Liver (tissue), 3 donors: ENCODE measurements at regions not wholly inside any gene's neighbourhood (a gene's known extent, or its start where the extent isn't known, plus 50 kb on each side); places are given as distances from the start of the nearest gene placed in this dataset.

Source experiments
- EGR1 ChIP-seq, 2 donors: IDR thresholded peaks; 2 replicates each; pipeline ENCODE4 v1.6.1; 2016 to 2018; ENCODE audit warnings: antibody characterized with exemption in 2 of 2, low read depth in 2 of 2
- FOXA2 ChIP-seq: IDR thresholded peaks from 2 replicates; pipeline ENCODE4 v1.6.1; 2016; ENCODE audit warnings: antibody characterized with exemption
- GABPA ChIP-seq, 2 donors: IDR thresholded peaks in 1 of 2; conservative IDR thresholded peaks in 1 of 2; 2 replicates each; pipeline ENCODE4 v1.6.1; 2016; ENCODE audit warnings: antibody characterized with exemption in 2 of 2, mild to moderate bottlenecking in 1 of 2, moderate library complexity in 1 of 2
- NR2F2 ChIP-seq: IDR thresholded peaks from 2 replicates; pipeline ENCODE4 v1.6.1; 2016; ENCODE audit warnings: antibody characterized with exemption
- RAD21 ChIP-seq, 2 donors: IDR thresholded peaks; 2 replicates each; pipeline ENCODE4 v1.6.1; 2016; ENCODE audit warnings: antibody characterized with exemption in 2 of 2, mild to moderate bottlenecking in 2 of 2
- TAF1 ChIP-seq: conservative IDR thresholded peaks from 2 replicates; pipeline ENCODE4 v1.6.1; 2016; ENCODE audit warnings: antibody characterized with exemption, mild to moderate bottlenecking
- YY1 ChIP-seq: IDR thresholded peaks from 2 replicates; pipeline ENCODE4 v1.6.1; 2016; ENCODE audit warnings: antibody characterized with exemption, mild to moderate bottlenecking
- TF ChIP-seq, protein P1 (sequence below): IDR thresholded peaks from 2 replicates; pipeline ENCODE4 v1.6.1; 2016; ENCODE audit warnings: antibody characterized with exemption
- TF ChIP-seq, protein P2 (sequence below): fragments of 150-350 bp; IDR thresholded peaks from 2 replicates; pipeline ENCODE4 v1.5.1; 2017; ENCODE audit warnings: improper control_type of control experiment, low read depth, low read length; ENCODE audit not compliant: missing input control
- TF ChIP-seq, protein P3 (sequence below): IDR thresholded peaks from 2 replicates; pipeline ENCODE4 v1.6.1; 2016; ENCODE audit warnings: antibody characterized with exemption
- donor health status: healthy.
- donor health status: healthy.

DNA sequence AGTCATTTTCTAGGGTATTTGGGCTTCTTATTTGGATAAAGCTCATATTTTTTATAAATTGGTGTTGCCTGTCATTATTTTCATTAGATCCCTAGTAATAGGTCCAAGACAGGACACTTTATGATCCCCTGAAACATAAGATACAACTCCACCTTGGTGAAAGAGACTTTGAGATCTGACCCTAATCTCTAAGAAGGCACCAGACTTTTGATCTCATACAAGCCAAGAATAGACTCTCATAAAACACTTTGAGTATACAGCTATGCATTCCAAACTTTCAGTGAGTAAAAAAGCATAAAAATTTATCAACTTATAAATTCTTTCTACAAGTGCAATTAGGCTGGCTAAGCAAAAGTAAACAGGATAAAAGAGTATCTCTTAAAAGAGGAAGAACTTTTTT lies 451.2 kb downstream of the MN1 start:
- TF ChIP-seq TAF1 (no peak), FOXA2 (no peak), GABPA (IDR thresholded peaks at IDR 0.05 in 1 of 2, conservative IDR thresholded peaks at IDR 0.05 in 1 of 2) (no peak), YY1 (no peak), EGR1 (IDR thresholded peaks at IDR 0.05; ENCODE audit: low read depth in 2 of 2) (no peak), RAD21 (IDR thresholded peaks at IDR 0.05) (no peak), NR2F2 (no peak)
- TF ChIP-seq, protein P1, sequence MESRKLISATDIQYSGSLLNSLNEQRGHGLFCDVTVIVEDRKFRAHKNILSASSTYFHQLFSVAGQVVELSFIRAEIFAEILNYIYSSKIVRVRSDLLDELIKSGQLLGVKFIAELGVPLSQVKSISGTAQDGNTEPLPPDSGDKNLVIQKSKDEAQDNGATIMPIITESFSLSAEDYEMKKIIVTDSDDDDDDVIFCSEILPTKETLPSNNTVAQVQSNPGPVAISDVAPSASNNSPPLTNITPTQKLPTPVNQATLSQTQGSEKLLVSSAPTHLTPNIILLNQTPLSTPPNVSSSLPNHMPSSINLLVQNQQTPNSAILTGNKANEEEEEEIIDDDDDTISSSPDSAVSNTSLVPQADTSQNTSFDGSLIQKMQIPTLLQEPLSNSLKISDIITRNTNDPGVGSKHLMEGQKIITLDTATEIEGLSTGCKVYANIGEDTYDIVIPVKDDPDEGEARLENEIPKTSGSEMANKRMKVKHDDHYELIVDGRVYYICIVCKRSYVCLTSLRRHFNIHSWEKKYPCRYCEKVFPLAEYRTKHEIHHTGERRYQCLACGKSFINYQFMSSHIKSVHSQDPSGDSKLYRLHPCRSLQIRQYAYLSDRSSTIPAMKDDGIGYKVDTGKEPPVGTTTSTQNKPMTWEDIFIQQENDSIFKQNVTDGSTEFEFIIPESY = no peak
- TF ChIP-seq, protein P2, sequence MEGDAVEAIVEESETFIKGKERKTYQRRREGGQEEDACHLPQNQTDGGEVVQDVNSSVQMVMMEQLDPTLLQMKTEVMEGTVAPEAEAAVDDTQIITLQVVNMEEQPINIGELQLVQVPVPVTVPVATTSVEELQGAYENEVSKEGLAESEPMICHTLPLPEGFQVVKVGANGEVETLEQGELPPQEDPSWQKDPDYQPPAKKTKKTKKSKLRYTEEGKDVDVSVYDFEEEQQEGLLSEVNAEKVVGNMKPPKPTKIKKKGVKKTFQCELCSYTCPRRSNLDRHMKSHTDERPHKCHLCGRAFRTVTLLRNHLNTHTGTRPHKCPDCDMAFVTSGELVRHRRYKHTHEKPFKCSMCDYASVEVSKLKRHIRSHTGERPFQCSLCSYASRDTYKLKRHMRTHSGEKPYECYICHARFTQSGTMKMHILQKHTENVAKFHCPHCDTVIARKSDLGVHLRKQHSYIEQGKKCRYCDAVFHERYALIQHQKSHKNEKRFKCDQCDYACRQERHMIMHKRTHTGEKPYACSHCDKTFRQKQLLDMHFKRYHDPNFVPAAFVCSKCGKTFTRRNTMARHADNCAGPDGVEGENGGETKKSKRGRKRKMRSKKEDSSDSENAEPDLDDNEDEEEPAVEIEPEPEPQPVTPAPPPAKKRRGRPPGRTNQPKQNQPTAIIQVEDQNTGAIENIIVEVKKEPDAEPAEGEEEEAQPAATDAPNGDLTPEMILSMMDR = no peak
- TF ChIP-seq, protein P3, sequence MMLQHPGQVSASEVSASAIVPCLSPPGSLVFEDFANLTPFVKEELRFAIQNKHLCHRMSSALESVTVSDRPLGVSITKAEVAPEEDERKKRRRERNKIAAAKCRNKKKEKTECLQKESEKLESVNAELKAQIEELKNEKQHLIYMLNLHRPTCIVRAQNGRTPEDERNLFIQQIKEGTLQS = no peak
